ENCODE measurements at regions not wholly inside any gene's neighbourhood (a gene's known extent, or its start where the extent isn't known, plus 50 kb on each side); places are given as distances from the start of the nearest gene placed in this dataset.

DNA sequence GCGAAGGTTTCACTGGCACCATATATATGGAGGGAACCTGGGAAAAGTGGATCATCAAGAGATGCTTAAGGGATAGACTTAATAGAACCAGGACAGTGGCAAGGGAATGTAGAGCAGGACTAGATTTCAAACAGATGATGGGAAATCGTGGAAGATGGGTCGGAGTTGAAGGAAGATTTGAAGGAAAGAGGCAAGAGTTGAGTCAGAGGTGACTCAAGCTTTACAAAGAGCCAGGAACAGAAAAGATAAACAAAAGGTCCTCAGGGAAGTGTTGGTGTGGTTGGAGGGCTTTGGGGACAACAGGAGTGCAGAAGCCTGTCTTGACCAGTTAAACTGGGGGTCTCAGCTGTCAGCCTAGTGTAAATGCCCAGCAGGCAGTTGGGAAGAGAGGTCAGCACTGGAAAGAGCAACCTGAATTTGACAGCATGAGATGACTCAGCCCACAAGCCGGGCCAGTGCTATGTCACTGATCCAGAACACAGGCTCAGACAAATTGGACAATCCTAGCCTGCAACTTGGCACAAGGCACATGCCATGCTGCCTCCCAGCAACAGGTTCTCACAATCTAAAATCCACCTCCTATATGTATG is 230.5 kb downstream of the IDS start:
- no peak overlapping the region for H2AFZ ChIP-seq (ENCODE audit: control insufficient read depth, low read depth, low read length)
- H3K27ac ChIP-seq (ENCODE audit: control insufficient read depth, insufficient read depth): no peak overlapping the region
- no peaks in the 10 kb centered on the region for H3K36me3 ChIP-seq (ENCODE audit: control insufficient read depth in 2 of 2, insufficient read depth in 2 of 2, low read length in 1 of 2)
- in situ Hi-C loops (cut with MboI): no loop called here
- POLR2A ChIA-PET: no interaction called here
- intact Hi-C loops (cut with micrococcal nuclease; ENCODE audit: unreplicated experiment): no loop called here
- DNase-seq (ENCODE audit: low read depth, low spot score) (no peak), FAIRE-seq (no peak), ATAC-seq (no peak)
- H3K9me3 ChIP-seq (replicated peaks; ENCODE audit: control insufficient read depth, insufficient read depth, low read length): no peaks in the 10 kb centered on the region
- no peak overlapping the region for H3K4me2 ChIP-seq (ENCODE audit: control insufficient read depth, insufficient read depth)
- WGBS (ENCODE audit: insufficient coverage, insufficient replicate concordance, low lambda C conversion rate, missing lambda C conversion rate): 21% methylated on average over 4 of the region's 4 CpGs
- no TSS peak for BruUV-seq (replicated peaks)
- SMC1A ChIA-PET (ENCODE audit: uncharacterized antibody, unreplicated experiment): interaction anchor here (7.1 kb wide), 1 partner anchor 9 kb away, joined by 50 read pairs; no protein-coding TSS in a partner anchor
- no peak overlapping the region for H3K4me3 ChIP-seq
- no peak overlapping the region for H3K9ac ChIP-seq (ENCODE audit: control insufficient read depth, insufficient read depth, low read length)
- TF ChIP-seq, protein P1, sequence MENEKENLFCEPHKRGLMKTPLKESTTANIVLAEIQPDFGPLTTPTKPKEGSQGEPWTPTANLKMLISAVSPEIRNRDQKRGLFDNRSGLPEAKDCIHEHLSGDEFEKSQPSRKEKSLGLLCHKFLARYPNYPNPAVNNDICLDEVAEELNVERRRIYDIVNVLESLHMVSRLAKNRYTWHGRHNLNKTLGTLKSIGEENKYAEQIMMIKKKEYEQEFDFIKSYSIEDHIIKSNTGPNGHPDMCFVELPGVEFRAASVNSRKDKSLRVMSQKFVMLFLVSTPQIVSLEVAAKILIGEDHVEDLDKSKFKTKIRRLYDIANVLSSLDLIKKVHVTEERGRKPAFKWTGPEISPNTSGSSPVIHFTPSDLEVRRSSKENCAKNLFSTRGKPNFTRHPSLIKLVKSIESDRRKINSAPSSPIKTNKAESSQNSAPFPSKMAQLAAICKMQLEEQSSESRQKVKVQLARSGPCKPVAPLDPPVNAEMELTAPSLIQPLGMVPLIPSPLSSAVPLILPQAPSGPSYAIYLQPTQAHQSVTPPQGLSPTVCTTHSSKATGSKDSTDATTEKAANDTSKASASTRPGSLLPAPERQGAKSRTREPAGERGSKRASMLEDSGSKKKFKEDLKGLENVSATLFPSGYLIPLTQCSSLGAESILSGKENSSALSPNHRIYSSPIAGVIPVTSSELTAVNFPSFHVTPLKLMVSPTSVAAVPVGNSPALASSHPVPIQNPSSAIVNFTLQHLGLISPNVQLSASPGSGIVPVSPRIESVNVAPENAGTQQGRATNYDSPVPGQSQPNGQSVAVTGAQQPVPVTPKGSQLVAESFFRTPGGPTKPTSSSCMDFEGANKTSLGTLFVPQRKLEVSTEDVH (IDR thresholded peaks at IDR 0.05; ENCODE audit: low read depth, partially characterized antibody): no peak
- no peak for TF ChIP-seq NFXL1 (IDR thresholded peaks at IDR 0.05; ENCODE audit: borderline replicate concordance)
- no peak for TF ChIP-seq TCF7 (IDR thresholded peaks at IDR 0.05; ENCODE audit: borderline replicate concordance)
- no peak for TF ChIP-seq ZNF274 (IDR thresholded peaks at IDR 0.05; ENCODE audit: insufficient read depth, insufficient read length)
- no peak for TF ChIP-seq EP300 (IDR thresholded peaks at IDR 0.05; ENCODE audit: borderline replicate concordance in 1 of 2, control insufficient read depth in 1 of 2, low read depth in 2 of 2, low read length in 2 of 2)
- TF ChIP-seq ZNF24 (IDR thresholded peaks at IDR 0.05): no peak
- TF ChIP-seq NFYA (IDR thresholded peaks at IDR 0.05; ENCODE audit: borderline replicate concordance, low read depth, low read length): no peak
- TF ChIP-seq WRNIP1 (IDR thresholded peaks at IDR 0.05; ENCODE audit: borderline replicate concordance, low read depth, low read length): no peak
- TF ChIP-seq PAX8 (IDR thresholded peaks at IDR 0.05): no peak
- TF ChIP-seq, protein P2, sequence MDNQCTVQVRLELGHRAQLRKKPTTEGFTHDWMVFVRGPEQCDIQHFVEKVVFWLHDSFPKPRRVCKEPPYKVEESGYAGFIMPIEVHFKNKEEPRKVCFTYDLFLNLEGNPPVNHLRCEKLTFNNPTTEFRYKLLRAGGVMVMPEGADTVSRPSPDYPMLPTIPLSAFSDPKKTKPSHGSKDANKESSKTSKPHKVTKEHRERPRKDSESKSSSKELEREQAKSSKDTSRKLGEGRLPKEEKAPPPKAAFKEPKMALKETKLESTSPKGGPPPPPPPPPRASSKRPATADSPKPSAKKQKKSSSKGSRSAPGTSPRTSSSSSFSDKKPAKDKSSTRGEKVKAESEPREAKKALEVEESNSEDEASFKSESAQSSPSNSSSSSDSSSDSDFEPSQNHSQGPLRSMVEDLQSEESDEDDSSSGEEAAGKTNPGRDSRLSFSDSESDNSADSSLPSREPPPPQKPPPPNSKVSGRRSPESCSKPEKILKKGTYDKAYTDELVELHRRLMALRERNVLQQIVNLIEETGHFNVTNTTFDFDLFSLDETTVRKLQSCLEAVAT (IDR thresholded peaks at IDR 0.05): no peak
- no peak for TF ChIP-seq IKZF2 (IDR thresholded peaks at IDR 0.05)
- H3K79me2 ChIP-seq (ENCODE audit: control insufficient read depth, insufficient read depth, low read length): no peaks in the 10 kb centered on the region
- CTCF ChIA-PET: no interaction called here
- H4K20me1 ChIP-seq (ENCODE audit: control insufficient read depth, insufficient read depth): no peaks in the 10 kb centered on the region
- RAD21 ChIA-PET (ENCODE audit: unreplicated experiment): no interaction called here
- H3K27me3 ChIP-seq (replicated peaks in 1 of 2; ENCODE audit: control insufficient read depth in 2 of 2, insufficient read depth in 2 of 2, low read length in 1 of 2): no peaks in the 10 kb centered on the region
- H3K4me1 ChIP-seq (ENCODE audit: control insufficient read depth, insufficient read depth, low read length): no peaks in the 10 kb centered on the region

All from GM12878 (cell line).